ENCODE measurements at regions not wholly inside any gene's neighbourhood (a gene's known extent, or its start where the extent isn't known, plus 50 kb on each side); places are given as distances from the start of the nearest gene placed in this dataset.

- TF ChIP-seq CTCF (IDR thresholded peaks at IDR 0.05; ENCODE audit: low read depth, low read length, missing input control) (no peak), TAF1 (conservative IDR thresholded peaks at IDR 0.05) (no peak), JUND (IDR thresholded peaks at IDR 0.05) (no peak), MAX (IDR thresholded peaks at IDR 0.05) (no peak), SP1 (IDR thresholded peaks at IDR 0.05) (no peak), RAD21 (IDR thresholded peaks at IDR 0.05) (no peak), GABPA (IDR thresholded peaks at IDR 0.05 in 1 of 2, conservative IDR thresholded peaks at IDR 0.05 in 1 of 2) (no peak), FOXA2 (IDR thresholded peaks at IDR 0.05) (no peak), ATF3 (IDR thresholded peaks at IDR 0.05) (no peak), YY1 (IDR thresholded peaks at IDR 0.05) (no peak), RXRA (IDR thresholded peaks at IDR 0.05) (no peak), REST (IDR thresholded peaks at IDR 0.05) (no peak), EGR1 (IDR thresholded peaks at IDR 0.05; ENCODE audit: low read depth in 2 of 2) (no peak), ZBTB33 (IDR thresholded peaks at IDR 0.05) (no peak)
These were observed 94.4 kb upstream of the HDAC4 start for GRCh38 chr2:239495175-239495574.

Measured in liver (tissue), 3 donors.